HG02840 (cell line): ENCODE measurements at regions not wholly inside any gene's neighbourhood (a gene's known extent, or its start where the extent isn't known, plus 50 kb on each side); places are given as distances from the start of the nearest gene placed in this dataset.

Experiments
- ATAC-seq: cut with Tn5 transposase; IDR thresholded peaks from one replicate; pipeline ENCODE4 v1.9.1; 2021; ENCODE audit warnings: mild to moderate bottlenecking, moderate library complexity, moderate number of reproducible peaks; ENCODE audit not compliant: unreplicated experiment, low FRiP score

DNA sequence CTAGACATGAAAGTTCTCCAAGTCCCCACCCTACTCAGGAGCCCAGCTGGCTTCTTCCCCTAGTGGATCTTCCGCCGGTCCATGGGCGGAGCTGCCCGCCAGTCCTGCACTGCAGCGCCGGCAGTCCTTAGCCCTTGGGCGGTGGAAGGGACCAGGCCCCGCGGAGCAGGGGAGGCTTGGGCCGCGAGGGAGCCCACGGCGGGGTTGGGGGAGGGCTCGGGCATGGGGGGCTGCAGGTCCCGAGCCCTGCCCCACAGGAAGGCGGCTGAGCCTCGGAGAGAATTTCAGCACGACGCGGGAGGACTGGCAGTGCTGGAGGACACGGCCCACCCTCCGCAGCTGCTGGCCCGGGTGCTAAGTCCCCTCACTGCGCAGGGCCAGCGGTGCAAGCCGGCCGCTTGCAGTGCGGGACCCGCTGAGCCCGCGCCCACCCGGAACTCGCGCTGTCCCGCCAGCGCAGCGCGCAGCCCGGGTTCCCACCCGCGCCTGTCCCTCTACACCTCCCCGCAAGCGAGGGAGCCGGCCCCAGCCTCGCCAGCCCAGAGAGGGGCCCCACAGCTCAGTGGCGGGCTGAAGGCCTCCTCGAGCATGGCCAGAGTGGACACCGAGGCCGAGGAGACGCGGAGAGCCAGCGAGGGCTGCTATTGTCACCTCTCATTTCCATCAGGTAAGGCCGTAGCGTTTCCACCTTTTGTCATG lies 1398.6 kb downstream of the MRPL39 start:
- no peak for ATAC-seq

DNA sequence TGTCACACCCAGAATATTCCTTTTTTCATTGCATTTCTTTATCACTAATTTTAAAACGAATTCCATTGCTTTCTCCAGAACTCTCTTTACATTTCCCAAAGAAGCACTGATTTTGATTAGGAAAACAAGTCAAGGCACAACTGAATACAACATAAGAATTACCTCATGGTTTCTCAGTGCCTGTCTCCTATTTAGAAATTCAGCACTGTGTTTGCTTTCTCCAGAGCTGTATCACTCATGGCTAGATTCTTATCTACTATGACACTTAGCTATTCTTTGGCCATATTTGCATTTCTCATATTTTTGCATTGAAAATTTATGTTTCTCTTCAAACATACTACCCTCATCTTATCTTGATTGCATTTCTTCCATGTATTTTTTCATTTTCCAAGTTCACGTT lies 1402.0 kb downstream of the MRPL39 start:
- no peak for ATAC-seq

DNA sequence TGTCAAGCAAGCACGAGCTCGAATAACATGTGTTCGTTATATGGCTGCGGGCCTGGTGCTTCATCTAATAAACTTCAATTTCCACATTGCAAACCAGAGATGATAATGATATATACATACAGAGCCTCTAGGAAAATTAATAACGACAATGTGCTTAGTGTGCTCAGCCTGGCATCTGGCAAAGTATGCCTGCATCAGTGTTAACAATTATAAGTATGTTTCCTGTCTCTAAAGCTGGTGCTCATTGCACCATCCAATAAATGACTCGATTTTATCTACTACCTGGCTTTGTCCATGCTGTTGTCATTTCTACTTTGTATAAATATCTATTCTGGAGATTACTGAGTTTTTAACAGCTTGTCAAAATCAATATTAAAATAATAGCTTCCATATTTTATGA lies 1402.6 kb downstream of the MRPL39 start:
- ATAC-seq = no peak

DNA sequence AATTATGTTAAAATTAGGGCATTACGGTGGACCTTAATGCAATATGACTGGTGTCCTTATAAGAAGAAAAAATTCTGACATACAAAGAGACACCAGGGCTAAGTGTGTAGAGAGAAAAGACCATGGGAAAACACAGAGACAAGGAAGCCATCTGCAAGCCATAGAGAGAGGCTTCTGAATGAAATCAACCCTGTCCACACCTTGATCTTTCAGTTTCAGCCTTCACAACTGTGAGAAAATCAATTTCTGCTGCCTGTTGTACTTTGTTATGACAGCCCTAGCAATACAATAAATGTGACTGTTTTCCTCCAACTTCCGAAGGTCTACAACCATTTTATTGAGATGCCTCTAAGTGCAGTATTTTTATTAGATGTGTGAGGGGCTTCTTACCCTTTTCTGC lies 1407.2 kb downstream of the MRPL39 start:
- ATAC-seq = no peak

DNA sequence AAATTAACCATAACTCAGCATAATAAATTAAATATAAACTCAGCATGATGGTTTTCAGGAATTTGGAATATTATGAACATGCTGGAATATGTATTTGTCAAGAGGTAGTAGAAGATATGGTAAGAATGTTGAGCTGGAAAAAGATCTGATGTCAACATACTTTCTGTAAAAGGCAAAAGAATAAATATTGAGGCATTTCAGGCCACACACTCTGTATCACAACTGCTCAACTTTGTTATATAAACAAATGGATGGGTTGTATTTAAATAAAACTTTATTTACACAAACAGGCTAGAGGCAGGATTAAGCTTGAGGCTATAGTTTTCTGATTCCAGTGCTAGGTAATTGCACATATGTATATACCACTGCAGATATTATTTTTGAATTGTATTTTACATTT lies 1409.4 kb downstream of the MRPL39 start:
- ATAC-seq = no peak

DNA sequence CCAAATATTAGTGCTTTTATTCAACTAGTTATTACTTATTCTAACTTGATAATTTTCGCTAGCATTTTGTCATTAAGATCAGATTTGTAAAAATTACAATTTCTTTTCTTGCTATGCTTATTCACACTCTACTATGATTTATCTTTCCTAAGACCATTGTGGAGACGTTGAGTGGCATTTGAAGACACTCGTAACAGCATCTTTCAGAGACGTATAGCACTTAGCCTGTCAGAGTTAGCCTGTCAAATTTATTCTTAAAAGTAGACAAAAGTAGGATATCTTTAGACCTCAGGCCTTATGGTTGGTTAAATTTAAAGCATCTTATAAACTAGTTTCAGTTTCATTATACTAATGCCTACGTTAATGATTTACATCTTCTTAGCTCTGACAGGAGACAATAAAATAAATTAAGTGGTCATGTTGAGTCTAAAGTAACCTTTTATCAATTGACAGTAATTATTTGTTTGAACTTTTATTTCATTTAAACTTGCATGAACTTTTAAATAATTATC lies 1410.1 kb downstream of the MRPL39 start:
- ATAC-seq = peak; percentile 50

DNA sequence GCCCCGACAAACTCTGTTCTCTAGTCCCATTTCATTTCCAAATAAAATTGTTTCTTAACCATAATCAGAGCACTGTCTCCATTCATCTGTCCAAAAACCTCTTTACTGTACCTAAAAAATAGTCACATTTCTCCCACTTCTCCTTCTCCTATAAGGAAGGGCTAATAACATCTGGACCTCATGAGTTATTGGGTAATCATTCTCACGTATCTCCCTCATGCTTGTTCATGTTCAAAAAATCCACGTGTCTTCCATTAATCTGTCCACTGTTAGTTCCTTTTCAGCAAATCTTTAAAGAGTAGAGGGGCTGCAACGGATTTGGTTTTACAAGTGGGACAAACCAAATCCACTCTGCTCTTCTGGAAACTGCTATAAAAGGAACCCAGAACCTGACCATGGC lies 1418.8 kb downstream of the MRPL39 start:
- ATAC-seq = no peak

DNA sequence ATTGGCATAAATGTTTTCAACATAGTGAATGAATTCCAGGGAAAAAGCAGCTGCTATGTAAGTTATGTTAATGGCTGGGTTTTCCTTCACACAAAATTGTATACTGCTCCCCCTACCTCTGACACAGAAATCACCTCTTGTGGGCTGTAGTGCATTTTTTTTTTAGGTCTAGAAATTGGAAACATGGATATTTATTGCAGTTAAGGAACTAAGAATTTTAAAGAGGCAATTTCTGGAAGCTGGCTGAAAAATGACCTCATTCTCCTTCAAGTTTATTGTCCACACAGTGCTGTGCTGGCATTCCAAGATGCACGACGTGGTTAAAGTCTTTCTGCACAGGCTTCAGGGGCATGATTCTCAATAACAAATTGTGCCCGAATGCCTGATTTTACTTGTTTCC lies 1424.2 kb downstream of the MRPL39 start:
- no peak for ATAC-seq

DNA sequence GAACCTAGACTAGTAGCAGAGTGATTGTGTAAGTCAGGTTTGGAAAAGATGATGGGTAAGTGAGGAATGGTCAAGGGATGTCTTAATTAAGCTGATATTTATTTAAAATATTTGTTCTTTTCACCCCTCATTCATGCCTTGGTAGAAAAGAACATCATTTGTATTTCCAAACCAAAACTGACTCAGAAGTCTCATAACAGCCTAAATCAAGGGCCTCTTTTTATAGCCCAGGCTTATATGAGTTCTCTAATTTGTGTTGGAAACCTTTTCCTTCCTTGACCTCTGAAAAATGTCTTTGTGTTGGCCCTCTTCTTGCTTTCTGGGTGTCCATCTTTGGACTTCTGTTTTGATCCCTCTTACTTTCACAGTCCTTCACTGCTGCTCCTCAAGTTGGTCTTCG lies 1428.2 kb downstream of the MRPL39 start:
- no peak for ATAC-seq

DNA sequence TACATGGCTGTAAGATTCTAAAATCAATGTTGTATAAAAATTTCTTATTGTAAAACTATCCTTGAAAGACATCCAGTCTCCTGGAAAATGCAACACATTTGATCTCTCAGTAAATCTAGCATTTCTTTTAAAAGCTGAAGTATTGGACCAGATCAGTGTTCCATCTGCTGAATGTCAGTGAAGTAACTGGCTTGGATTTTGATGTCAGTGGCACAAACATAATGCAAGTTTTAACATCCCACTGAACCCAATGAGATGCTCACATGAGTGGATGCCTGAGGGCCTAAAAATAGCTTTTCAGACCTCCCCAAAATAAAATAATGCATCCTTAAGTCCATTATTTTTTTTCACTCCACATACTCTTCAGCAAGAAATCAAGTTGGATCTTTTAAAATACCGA lies 1432.2 kb downstream of the MRPL39 start:
- no peak for ATAC-seq

DNA sequence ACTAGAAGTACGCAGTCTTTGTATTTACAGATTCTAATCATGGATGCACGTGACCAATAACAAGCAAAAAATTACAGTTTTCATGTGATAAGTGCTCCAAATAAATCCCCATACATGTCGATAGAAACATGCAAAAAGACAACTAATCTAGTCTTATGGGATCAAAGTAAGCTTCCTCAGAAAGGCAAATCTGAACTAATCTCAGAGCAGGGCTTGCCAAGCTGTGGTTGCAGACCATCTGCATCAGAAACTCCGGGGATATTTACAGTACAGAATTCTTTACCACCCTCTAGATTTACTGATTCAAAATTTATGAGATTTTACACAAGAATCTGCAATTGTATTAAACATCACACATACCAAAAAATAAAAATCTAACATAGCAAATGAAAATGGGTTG lies 1435.5 kb downstream of the MRPL39 start:
- ATAC-seq = no peak

DNA sequence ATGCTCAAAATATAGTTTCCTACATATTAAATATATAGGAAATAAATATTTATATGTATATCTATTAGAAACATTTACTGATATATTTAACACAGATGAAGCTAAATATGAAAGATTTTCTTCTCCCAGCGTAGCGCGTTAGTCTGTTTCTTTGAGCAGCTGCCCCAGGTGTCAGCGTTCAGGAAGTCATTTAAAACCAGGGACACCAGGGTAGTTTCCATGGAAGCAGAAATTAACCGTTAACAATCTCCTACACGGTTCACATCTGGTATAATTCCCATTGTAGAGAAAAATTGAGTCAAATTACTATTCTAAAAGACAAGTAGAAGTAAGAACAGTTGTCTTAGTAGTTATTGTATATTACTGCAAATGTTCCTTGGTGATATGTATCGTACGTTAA lies 1443.7 kb downstream of the MRPL39 start:
- no peak for ATAC-seq

DNA sequence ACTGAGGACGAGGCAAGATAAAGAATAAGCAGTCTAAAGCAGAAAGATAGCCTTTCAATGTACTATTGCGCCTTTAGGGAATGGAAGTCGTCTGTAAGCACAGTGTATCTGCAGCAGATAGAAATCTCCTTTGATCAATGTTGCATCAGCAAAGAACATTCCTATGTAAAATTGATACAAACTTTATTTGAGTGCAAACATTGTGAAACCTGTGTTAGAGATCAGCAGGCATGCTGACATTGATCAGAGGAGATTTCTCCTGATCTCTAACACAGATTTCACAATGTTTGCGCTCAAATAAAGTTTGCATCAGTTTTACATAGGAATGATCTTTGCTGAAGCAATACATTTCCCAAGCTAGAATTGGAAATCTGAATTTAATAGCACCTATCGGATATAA lies 1446.8 kb downstream of the MRPL39 start:
- no peak for ATAC-seq

DNA sequence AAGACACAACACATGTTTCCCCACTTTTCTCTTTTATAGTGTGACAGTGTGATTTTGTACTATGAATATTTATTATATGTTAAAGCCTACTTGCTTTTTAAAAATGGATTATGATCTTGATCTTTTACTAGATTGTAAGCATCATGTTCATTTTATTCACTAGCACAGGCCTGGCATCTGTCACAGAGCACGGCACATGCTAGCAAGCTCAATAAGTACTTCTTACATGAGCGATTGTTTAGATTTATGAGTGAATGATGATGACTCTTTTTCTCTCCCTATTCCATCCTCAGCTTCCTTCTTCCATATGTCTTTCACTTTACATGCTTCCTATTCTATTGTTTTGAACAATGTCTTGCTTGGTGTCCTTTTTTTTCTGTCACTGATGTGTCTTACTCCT lies 1454.1 kb downstream of the MRPL39 start:
- no peak for ATAC-seq

DNA sequence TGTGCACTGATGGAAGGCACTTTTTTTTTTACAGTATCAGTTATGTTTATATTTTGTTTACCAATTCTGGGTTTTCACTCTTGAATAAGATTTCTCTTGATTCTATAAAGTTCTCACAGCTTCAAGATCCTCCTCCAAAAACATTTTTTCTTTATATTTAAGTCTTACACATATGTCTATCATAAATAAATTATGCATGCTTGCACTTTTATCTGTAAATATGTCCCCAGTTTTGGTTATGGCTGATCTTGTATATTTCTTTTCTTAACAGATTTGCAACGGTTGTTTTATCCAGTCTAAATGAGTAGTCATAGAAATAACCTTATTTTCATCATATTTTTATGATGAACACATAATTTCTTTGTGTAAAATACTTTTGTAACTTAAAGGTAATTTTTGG lies 1456.5 kb downstream of the MRPL39 start:
- no peak for ATAC-seq

DNA sequence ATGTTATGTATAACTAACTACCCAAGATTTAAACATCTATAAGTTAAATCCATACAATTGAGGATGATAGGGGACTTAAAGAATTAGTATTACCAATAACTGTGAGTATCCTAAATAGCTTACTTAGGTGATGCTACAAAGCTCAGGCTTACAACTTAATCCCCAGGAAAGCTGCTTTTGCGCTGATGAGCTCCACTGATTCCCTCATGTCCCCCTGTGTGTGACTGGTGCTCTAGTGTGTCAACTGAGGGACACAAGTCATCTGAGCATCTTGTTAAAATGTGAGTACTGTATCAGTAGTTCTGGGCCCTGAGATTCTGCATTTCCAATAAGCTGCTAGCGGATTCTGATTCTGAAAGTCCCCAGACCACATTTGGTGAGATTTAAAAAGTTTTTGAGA lies 1458.8 kb downstream of the MRPL39 start:
- ATAC-seq = no peak

DNA sequence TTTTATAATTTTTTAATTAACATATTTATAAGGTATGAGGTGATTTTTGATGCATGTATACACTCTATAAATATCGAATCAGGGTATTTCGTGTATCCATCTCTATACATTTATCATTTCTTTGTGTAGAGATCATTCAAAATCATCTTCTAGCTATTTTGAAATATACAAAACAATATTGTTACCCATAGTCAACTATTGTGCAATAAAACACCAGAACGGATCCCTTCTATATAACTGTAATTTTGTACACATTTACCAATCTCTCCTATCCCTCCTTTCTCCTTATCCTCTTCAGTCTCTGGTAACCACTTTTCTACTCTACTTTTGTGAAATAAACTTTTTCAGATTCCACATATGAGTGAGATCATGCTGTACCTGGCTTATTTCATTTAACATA lies 1459.6 kb downstream of the MRPL39 start:
- ATAC-seq = no peak

DNA sequence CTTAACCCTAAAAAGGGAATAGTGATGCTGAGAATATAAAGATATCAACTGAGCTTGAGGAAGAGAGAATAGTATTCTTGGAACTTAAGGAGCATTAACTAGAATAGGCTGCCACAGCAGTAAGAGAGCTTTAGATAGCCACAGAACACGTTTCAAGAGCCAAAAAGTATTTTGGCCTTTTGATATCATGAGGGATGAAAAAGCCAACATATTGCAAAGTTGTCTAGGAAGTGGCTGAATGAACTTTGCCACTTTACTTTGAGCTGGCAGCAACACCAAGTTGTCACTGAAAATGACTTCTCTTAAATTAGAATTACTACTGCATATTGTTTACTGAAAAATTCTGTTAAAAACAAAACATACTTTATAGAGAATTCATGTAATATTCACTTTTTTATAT lies 1476.2 kb downstream of the MRPL39 start:
- no peak for ATAC-seq

DNA sequence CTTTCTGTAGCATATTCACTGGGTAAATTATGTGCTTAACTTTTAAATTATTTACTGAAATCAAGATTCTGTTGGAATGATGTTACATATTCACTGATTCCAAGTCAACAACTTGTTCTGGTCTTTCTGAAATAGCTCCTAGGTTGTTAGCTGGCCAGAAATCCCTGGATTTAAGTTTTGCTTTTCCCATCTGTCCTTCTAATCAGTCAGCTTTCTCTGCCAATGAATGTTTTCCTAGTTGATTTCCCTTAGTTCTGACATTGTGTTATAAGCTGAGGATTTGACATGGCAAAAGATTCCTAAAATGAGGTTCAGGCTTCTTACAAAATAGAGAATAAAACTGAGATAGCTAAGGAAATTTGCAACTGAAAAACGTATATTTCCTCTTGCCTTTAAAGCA lies 1479.6 kb downstream of the MRPL39 start:
- ATAC-seq = no peak

DNA sequence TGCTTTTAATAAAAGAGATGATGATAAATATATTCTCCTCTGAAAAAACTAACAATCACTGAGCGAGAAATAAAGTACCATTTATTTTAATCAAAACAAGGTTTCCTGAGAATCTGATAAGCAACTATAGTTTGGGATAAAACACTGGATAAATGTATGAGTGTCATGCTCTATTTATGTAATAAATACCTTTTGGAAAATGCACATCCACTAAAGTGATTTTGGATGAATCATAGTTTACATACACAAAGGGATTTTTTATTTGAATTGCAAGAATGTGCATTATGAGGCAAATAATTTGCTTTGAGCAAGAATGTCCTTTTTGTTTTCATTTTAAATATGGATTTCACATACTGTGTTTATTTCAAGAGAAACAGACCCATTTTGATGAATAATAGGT lies 1483.5 kb downstream of the MRPL39 start:
- no peak for ATAC-seq

DNA sequence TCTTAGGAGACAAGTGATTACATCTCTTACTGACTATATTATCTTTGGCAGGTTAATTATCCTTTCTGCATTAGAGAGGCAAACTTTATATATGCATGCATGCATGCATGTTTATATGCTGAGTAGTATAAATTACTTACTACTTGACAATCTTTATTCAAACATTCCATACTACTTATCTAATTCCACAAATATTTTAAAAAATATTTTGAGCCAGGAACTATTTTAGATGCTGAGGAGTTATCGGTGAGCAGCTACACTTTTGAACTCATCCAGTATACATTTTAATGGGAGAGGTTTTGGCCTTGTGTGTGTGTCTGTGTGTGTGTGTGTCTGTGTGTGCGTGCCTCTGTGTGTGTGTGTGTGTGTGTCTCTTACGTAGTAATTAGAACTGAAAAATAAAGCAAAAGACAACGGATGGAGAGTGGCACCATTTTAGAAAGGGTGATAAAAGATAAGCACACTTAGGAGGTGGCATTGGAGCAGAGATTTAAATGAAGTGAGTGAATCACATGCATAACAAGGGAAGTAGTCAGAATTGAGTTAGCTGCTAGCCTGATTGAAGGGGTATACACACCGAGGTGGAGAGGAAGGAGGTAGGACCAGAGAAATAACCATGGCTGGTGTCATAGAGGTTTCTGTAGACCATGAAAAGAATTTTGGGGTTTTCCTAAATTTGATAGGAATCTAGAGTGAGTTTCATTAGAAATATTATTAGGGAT lies 1488.4 kb downstream of the MRPL39 start:
- no peak for ATAC-seq

DNA sequence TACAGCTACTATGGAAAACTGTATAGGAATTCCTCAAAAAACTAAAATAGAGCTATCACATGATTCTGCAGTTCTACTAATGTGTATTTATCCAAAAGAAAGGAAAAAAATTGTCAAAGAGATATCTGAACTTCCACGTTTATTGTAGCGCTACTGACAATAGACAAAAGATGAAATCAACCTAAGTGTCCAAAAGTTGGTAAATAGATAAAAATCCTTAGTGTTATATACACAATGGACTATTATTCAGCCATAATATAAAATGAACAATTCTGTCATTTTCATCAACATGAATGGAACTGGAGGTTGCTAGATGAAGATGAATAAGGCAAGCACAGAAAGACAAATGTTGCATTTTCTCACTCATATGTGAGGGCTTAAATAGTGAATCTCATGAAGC lies 1492.1 kb downstream of the MRPL39 start:
- no peak for ATAC-seq
